Midbrain (tissue), 1 donor: ENCODE measurements at regions not wholly inside any gene's neighbourhood (a gene's known extent, or its start where the extent isn't known, plus 50 kb on each side); places are given as distances from the start of the nearest gene placed in this dataset.
A peak's percentile ranks its signal among the peaks of the same experiment; 100 is the strongest.

Experiments used
- DNase-seq: peaks from one replicate; lab custom pipeline; 2025; lab: John Stamatoyannopoulos, UW

DNA sequence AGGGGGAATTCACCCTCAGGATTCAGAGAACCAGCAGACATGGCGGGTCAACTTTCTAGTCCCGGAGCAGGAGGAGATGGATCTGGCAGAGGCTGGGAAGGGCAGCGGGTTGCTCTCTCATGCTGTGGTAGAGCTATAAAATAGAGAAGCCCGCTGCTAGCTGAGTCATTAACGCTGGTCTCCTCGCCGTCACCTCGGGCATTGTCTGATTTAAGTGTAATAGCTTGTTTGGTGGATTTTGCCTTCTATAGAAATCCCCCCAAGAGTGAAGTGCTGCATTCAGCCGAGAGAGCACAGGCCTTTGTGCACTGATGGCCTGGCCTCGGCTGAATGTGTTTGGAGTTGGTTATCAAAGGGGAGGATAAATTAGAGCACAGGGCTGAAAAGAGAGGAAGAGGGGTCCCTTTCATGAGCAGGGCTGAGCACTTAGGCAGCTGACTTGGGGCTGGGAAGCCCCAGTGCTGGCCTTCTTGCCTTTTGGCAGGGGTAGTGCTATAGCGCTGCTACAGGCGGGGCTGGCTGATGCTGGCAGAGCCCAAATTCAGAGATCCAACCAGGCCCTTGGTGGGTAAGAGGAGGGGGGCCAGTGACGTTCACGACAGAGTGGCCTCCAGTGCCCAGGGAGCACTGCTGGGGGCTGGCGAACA, 161.1 kb upstream of the CADM1 start:
- DNase-seq = no peak

DNA sequence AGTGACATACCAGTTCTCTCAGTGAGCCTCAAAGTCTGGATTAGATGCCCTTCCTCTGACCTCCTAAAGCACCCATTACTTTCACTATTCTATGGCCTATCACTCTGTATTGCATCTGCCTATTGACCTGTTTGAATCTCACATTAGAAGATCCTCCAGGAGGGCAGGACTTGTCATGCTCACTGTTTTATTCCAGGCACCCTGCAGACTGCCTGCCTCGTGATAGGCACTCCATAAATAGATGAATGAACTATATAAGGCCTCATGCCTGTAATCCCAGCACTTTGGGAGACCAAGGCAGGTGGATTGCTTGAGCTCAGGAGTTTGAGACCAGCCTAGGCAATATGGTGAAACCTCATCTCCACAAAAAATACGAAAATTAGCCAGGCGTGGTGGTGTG, 160.1 kb upstream of the CADM1 start:
- DNase-seq = no peak

DNA sequence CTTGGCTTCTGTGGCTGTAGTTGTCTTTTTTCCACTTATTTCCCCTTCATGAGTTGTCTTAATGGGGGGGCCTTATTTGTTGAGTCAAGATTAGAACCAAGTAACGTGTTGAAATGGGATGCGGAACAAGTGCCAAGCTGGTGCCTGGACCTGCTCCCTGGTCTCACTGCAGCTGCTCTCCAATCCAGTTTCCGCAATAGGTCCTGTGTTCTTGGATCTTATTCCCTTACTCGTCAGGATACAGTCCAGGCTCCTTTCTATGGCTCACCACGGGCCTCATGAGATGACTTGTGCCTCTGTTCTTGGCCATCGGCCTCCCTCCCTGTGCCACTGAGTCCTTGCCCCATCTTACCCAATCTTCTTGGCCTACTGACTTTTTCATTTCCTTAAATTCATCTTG, 159.6 kb upstream of the CADM1 start:
- no peak for DNase-seq

DNA sequence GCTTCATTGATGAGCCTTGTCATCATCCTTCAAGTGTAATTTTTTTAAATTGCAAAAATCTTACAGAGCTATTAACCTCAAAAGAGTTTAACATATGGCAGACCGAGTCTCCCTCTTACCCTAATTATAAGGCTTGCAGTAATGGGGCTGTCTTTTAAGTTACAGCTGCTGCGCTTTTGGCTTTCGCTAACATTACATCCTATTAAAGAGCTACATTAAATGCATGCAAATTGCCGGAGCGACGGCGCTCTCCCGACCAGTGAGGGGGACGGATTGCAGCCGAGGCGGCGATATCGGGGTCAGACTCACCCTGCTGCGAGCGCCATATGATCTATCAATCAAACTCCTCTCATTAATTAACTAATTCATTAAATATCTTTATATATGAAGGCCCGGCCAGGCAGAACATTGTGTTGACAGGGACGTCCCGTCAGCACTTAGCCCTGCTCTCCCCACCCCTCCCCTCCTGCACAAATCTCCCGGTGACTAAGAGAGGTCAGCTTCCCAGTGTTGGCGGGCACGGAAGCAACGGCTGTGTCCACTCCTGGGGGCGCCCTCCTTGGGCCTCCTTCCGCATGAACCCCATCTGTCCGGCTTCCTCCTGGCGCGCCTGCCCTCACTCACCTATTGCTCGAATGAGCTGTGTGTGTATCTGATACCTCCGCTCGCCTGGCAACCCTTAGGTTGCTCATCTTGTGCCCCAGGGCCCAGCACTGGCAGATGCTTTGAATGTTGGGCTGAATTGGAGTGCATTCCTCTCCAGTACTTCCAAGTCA, 156.0 kb upstream of the CADM1 start:
- DNase-seq = no peak

DNA sequence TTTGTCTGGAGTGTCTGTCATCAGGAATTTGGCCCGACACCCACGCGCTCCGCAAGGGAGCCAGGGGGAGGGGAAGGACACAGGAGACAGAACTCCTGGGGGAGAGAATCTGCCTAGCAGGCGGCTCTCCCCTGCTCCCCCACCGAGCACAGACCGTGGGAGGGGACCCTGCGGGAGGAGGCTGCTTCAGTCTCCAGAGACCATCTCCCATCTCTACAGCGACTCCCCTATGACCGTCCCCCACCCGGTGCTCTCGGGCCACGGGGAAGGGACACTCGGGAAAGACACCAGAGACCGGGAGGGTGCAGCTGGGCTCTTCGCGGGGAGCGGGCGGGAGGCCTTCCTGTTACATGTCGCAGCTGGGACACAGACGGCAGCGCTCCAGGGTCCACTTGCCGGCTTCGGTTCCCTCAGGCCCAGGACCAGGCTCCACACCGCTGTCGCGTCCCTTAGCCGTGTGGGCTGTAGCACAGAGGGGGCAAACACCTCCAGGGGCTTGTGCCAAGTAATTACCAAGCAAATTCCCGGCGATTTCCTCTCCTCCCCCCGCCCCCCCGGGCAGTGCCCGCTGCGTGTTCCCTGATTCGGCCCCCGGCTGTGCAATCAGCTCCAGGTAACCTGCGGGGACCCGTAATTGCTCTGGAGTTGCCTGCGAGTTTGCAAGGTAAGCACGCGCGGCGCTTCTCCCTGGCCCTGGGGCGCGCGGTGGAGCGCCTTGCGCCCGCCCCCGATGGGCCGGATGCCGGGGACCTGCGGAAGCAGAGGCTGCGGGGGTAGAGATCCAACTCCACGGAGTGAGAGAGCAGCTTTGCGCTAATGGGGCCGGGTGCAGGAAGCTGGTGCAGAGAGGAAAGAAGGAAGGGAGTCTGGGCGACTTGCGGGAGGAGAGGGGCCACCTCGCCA, 155.1 kb upstream of the CADM1 start:
- no peak for DNase-seq

DNA sequence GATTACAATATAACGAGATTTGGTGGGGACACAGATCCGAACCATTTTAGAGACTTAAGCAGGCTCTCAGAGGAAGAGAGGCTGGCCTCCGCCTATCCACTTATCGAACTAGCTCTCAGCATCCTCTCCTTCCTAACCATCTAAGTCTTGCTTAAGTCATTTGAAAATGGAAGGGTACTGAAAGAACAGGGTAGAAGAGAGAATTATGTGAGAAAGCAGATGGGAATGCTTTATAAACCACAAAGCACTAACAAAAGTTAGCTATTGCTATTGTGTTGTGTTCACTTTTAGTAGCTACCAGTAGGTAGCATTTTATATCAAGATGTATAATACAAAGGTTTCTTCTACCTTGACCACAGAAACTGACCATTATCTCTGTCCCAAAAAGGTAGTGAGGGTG, 153.4 kb upstream of the CADM1 start:
- DNase-seq = no peak

DNA sequence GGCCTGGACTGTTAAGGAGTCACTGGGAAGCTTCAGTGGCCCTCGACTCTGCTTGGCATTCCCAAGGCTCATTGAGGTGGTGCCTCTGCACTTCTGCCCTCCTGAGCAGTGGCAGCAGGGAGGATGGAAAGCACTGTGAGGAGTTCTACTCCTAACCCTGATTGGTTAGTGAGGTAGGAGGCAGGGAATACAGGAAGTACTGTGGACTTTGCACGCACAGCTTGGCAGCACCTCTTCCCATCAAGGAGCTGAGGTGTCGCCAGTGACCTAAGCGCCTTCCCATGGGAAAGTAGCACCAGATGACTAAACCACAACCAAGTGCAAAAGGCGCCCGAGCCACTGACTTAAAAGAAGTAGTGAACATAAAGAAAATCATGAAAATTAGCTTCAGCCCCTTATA, 152.5 kb upstream of the CADM1 start:
- DNase-seq = no peak

DNA sequence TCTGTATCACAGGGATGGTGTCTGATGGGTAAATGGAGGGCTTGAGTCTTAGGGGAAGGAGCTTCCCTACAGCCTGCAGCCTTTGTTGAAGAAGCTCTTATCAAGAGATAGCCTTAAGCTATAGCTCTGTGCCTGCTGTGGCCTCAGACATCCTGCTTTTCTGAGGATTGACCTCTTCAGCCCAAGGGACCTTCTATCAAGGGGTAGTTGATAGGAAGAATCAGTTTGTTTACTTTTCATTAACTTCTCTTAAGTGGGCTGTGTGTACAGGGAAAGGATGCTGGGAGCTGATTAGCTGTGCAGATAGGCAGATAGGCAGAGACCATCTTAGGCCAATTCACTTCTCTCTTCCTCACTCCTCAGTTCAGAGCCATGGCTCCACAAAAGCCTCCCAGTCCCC, 151.8 kb upstream of the CADM1 start:
- DNase-seq = no peak

DNA sequence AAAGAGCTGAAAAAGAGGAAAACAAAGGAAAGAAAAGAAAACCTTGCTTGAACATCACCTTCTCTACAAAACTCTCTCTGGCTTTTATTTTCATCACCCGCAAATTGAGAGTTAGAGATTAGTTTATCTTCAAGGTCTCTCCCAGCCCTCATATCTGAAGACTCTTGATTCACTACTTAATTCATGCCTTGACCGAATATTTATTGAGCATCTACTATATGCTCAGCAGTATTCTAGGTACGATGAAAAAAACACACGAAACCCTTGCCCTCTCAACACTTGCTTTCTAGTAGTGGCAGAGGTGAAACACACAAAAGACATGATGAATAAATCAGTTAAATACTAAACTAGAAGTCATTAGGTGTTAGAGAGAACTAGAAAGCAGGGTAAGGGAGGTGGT, 150.6 kb upstream of the CADM1 start:
- no peak for DNase-seq

DNA sequence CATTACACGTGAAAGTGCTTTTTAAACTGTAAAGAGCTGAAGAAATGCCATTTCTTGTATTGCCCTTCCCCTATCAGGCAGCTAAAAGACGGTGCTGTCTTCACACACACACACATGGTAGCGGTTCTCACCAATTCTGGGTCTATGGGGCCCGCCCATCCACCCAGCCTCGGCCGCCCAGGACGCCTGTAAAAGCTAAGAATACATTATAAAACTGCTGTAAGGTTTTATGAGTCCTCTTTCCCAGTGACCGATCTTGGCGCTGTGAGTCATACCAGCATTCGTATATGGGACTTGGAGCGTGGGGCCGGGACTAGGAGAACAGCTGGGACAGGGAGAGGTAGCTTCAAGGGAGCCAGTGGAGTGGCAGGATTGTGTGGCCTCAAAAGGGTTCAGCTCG, 149.7 kb upstream of the CADM1 start:
- no peak for DNase-seq

DNA sequence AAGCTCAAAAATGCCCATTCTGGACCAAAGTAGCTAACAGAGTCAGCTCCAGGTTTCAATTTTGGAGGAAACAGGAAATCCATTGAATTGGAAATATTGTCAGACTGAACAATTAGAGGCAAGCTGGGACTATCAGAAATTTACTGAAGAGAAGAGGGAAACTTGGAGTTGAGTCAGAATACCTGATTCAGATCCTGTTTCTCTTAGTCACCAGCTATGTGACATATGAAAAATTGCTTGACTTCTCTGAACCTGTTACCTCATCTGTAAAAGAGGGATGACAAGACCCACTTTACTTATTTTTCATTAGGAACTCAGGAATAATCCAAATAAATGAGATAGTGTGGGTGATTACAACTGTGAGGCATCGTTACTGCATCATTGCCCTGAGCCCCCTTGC, 148.9 kb upstream of the CADM1 start:
- no peak for DNase-seq

DNA sequence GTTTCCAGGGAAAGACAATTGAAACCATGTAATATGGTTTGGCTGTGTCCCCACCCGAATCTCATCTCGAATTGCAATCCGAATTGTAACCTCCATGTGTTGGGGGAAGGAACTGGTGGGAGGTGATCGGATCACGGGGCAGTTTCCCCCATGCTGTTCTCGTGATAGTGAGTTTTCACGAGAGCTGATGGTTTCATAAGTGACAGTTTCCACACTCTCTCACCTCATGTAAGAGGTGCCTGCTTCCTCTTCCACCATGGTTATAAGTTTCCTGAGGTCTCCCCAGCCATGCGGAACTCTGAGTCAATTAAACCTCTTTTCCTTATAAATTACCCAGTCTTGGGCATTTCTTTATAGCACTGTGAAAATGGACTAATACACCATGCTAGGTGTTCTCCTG, 148.3 kb upstream of the CADM1 start:
- no peak for DNase-seq

DNA sequence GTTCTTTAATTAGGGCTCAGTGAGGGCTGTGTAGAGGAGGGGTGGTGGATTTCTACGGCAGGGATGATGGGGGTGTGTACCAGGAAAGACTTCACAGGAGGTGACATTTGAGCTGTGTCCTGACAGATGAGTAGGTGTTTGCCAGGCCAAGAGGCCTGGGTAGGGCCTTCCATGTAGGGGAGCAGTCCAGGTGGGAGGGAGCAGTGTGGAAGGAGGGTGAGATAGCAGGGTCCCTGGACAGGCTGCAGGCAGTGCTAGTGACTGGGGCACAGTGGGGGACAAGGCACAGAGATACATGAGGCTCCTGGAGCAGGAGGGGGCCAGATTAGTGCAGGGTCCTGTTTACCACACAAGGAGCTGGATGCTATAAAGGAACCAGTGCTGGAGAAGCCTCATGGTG, 147.9 kb upstream of the CADM1 start:
- no peak for DNase-seq

DNA sequence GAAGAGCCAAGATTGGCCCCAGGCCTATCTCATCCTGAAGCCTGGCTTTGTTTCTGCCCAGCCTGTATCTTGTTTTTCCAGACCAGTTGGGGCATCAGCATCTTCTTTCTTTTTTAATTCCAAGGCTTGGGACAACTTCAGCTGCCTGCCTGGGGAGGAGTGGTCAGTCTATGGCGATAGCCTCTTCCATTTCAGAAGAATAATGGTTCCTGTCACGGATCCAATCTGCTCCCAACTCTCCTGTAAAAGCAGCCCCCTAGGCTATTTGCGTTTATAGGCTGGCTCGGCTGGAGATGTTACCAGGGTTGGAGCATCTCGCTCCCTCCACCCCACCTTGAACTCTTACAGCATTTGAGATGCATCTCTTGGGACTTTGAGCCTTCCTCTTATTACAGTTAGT, 145.2 kb upstream of the CADM1 start:
- no peak for DNase-seq

DNA sequence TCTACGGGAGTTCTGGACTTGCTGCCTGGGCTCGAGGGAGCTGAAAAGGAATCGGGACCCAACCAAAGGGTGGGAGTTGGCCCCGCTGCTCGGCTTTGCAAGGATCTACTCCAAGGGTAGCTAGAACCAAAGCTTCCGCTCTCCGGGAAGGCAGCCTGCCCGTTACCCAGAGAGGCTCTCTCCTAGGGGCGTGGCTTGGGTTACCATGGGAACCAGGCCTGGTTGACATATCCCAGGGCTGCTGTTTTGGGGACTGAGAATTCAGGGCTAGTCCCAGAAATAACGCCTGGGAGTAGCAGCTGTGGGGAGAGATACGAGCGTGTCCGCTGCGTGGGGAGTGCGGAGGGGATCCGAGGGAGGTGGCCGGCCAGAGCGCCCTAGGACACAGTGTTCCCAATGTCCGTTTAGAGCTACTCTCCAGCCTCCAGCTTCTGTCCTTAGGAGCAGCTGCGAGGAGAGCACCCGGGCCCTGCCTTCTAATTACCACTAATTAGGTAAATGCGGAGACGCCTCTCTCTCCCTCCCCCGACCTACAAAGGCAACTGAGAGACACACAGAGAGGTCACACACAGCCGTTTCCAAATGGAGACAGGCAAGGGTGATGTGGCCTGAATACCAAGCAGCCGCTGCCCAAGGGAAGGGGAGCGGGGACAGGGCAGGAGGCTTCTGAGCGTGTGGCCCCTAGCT, 141.6 kb upstream of the CADM1 start:
- DNase-seq = peak; percentile 31

DNA sequence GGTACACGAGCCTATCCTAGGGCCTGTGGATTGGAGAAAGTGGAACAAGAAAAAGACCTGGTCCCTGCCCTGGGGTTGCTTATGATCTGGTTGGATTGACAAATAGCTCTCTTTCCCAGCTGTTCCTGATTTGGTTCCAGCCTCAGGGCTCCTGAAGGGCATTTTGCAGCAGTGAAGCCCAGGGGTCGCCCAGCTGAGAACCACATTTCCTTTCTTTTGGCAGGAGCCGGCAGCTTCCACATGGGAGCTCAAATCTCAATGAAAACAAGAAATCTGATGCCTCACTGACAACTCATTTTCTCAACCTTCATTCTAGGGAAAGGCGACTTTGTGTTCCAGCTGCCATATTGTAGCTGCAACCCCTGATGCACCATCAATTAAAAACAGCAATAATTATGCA, 140.6 kb upstream of the CADM1 start:
- DNase-seq = no peak

DNA sequence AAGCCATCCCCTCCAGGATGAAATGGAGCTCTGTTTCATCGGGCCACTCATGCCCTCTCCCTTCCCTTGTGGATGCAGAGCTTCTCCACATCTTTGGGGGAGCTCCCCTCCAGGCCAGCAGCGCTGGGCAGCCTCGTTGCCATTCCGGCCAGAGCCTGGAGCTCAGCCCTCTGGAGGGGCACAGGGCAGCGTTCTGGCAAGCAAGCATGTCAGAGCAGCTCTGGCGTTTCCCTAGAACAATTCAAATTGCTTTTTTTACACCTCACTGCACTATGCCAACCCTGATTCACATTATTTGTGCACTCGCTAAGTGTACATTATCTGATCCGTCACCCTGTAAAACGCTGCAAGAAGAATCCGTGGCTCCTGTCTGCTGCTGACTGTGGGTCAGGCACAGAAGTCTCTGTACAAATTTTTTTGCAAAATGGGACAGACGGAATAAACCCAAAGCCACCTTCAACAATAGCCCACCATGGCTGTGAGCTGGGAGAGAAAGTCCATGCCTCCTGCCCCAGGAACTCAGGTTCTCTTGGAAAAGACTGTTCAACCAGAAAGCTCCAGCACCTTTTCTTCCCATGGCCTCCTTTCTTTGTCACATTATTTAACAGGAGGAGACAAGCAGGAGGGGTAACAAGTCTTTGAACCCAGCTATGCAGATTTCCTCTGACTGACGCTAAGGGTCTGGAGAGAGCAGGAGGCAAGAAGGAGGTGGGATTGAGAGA, 139.5 kb upstream of the CADM1 start:
- no peak for DNase-seq

DNA sequence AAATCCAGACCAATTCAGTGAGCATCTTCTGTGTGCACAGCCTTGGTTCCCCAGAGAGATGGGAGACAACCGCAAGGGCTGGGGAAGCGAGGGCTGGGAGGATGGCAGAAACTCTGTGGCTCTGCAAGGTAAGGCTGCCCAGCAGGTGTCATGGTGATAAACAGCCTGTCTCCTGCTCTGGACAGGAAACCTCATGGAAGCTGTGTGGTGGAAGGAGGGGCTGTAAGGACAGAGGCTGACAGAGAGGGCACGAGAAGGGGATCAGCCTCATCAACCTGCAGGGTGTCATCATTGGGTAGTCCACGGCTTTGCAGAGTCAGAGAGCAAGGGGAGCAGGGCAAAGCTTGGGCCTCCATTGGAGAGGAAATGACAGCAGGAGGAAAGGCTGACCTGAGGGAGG, 138.4 kb upstream of the CADM1 start:
- DNase-seq = no peak

DNA sequence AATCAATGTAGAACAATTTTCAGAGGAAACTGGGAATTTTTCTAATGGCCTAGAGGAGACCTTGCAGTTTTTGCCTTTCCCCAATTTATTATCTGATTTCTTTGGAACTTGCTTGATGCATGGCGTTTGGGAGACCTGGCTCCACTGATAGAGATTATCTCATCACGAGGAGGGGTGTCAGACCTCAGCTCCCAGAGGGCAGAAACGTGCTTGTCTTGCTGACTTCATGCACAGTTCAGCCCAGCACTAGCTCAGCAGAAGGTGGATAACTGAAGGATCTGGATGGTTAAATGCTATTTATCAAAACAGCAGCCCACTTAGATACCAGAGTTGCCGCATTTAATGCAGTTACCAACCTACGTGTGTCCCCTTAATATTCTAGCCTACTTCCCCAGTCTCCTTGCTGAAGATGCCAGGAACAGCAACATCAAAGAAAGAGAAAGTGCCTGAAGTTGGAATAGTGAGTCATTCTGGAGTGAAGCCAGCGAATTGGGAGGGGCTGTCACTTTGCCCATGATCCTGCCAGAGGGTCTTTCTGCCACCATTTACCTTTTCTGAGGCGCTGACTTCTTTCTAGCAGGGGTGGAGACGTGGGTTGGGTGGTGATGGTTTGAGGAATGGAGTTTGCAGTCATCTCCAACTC, 133.5 kb upstream of the CADM1 start:
- no peak for DNase-seq

DNA sequence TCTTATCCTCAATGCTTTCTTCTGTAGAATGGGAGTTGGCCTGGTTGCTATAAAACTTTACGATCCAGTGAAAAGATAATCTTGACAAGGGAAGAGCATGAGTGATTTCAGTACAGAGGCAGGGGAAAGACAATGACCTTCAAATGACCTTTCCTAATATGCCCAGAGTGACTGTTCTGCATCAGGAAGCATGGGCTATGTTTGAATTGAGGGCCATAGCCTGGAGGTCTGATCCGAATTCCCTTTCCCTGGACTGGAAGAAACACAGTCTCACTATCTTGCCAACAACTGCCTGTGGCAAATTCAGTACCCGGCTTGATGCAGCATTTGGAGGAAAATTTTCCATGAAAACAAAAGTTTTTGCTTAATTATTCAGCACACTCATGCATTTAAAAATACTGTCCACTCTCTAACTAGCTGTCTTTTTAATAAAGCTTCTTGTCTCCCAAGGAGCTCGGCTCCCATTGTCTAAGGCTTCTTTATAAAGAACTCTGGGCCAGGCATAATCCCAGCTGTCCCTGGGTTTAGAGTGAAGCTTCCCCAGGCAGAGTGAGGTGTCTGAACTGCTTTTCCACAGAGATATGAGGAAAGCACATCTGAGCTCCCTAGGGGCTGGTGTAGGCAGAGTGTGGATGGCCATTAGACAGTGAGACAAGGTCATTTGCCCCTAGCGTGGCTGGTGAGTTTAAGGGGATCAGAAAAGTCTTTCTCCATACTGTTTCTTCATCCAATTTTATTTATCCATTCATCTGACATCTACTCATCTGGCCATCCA, 132.7 kb upstream of the CADM1 start:
- DNase-seq = no peak
